Astrocyte (in vitro differentiated cells and primary cell): ENCODE measurements at regions not wholly inside any gene's neighbourhood (a gene's known extent, or its start where the extent isn't known, plus 50 kb on each side); places are given as distances from the start of the nearest gene placed in this dataset.

ENCODE experiments used
- DNase-seq: peaks from one replicate; pipeline ENCODE4 v3.0.0-alpha.2; 2010; ENCODE audit warnings: low read depth
- FAIRE-seq: peaks from 2 replicates; lab custom pipeline; 2011; peaks lifted over from hg19 to GRCh38; lab: Jason Lieb, UNC
- H2AFZ ChIP-seq: 2 replicates; pipeline ENCODE4 v1.6.0; 2012; ENCODE audit warnings: low read depth, low read length, inconsistent platforms
- H3K27ac ChIP-seq: 2 replicates; pipeline ENCODE4 v1.5.1; 2011; ENCODE audit warnings: low read depth, low read length, inconsistent platforms
- H3K27me3 ChIP-seq: 2 replicates; pipeline ENCODE4 v1.6.0; 2011; ENCODE audit warnings: low read length, inconsistent platforms; ENCODE audit not compliant: insufficient read depth
- H3K36me3 ChIP-seq: 2 replicates; pipeline ENCODE4 v1.5.1; 2011; ENCODE audit warnings: low read length, inconsistent platforms; ENCODE audit not compliant: insufficient read depth
- H3K4me1 ChIP-seq: 2 replicates; pipeline ENCODE4 v1.5.1; 2011; ENCODE audit warnings: low read length, inconsistent platforms; ENCODE audit not compliant: insufficient read depth
- H3K4me2 ChIP-seq: 2 replicates; pipeline ENCODE4 v1.6.0; 2012; ENCODE audit warnings: low read length, inconsistent platforms
- H3K4me3 ChIP-seq: 2 replicates; pipeline ENCODE4 v1.5.1; 2011; ENCODE audit warnings: low read depth, mild to moderate bottlenecking, low read length, inconsistent platforms; ENCODE audit not compliant: insufficient read depth
- H3K79me2 ChIP-seq: 2 replicates; pipeline ENCODE4 v1.6.0; 2012; ENCODE audit warnings: mild to moderate bottlenecking, low read length, inconsistent platforms; ENCODE audit not compliant: insufficient read depth
- H3K9ac ChIP-seq: 2 replicates; pipeline ENCODE4 v1.6.0; 2012; ENCODE audit warnings: mild to moderate bottlenecking, low read length, inconsistent platforms
- H3K9me3 ChIP-seq: 2 replicates; pipeline ENCODE4 v1.5.1; 2012; ENCODE audit warnings: low read depth, mild to moderate bottlenecking, low read length, inconsistent platforms; ENCODE audit not compliant: insufficient read depth
- H4K20me1 ChIP-seq: 2 replicates; pipeline ENCODE4 v1.6.0; 2012; ENCODE audit warnings: low read length, inconsistent platforms; ENCODE audit not compliant: insufficient read depth
- H3K27ac Mint-ChIP-seq: one replicate; pipeline ENCODE4 v1.8.0; 2021; ENCODE audit warnings: mild to moderate bottlenecking, mixed read lengths; ENCODE audit not compliant: unreplicated experiment
- H3K27me3 Mint-ChIP-seq: one replicate; pipeline ENCODE4 v1.8.0; 2021; ENCODE audit warnings: low read depth, mixed read lengths; ENCODE audit not compliant: unreplicated experiment
- H3K36me3 Mint-ChIP-seq: one replicate; pipeline ENCODE4 v1.8.0; 2021; ENCODE audit warnings: low read depth, mixed read lengths; ENCODE audit not compliant: unreplicated experiment
- H3K4me1 Mint-ChIP-seq: one replicate; pipeline ENCODE4 v1.8.0; 2021; ENCODE audit warnings: low read depth, mixed read lengths; ENCODE audit not compliant: unreplicated experiment
- H3K4me3 Mint-ChIP-seq: one replicate; pipeline ENCODE4 v1.8.0; 2021; ENCODE audit warnings: mild to moderate bottlenecking, moderate library complexity, mixed read lengths; ENCODE audit not compliant: unreplicated experiment
- H3K9me3 Mint-ChIP-seq: one replicate; pipeline ENCODE4 v1.8.0; 2021; ENCODE audit warnings: mild to moderate bottlenecking, mixed read lengths; ENCODE audit not compliant: unreplicated experiment
- CTCF ChIP-seq: IDR thresholded peaks from 2 replicates; pipeline ENCODE4 v1.5.1; 2011; ENCODE audit warnings: low read depth, mild to moderate bottlenecking, inconsistent platforms, low read length, moderate library complexity; ENCODE audit not compliant: insufficient read depth
- EZH2 ChIP-seq: IDR thresholded peaks from 2 replicates; pipeline ENCODE4 v1.6.1; 2012; ENCODE audit warnings: mild to moderate bottlenecking, low read length, inconsistent platforms; ENCODE audit not compliant: insufficient read depth

- DNase-seq (no peak), FAIRE-seq (no peak)
- no peaks in the 10 kb centered on the region for H3K36me3 ChIP-seq
- no peaks in the 10 kb centered on the region for H4K20me1 ChIP-seq
- peaks cover 3% of the 10 kb centered on the region for H3K9me3 ChIP-seq
- H3K4me1 ChIP-seq, result no peaks in the 10 kb centered on the region
- Mint-ChIP-seq H3K4me3 (no peak overlapping the region), H3K9me3 (peaks cover 5% of the 10 kb centered on the region), H3K4me1 (no peaks in the 10 kb centered on the region), H3K36me3 (no peaks in the 10 kb centered on the region), H3K27me3 (peaks cover 3% of the 10 kb centered on the region), H3K27ac (no peak overlapping the region)
- no peaks in the 10 kb centered on the region for H3K79me2 ChIP-seq
- no peaks in the 10 kb centered on the region for H3K27me3 ChIP-seq
- no peak overlapping the region for H2AFZ ChIP-seq
- H3K27ac ChIP-seq, result no peak overlapping the region
- H3K4me3 ChIP-seq, result no peak overlapping the region
- TF ChIP-seq EZH2 (no peak), CTCF (no peak)
- H3K9ac ChIP-seq, result no peak overlapping the region
- H3K4me2 ChIP-seq, result no peak overlapping the region
These were observed 422.6 kb downstream of the MAN2A1 start for GRCh38 chr5:110112348-110112747.

GRCh38 chr5:110115503-110115902 lies 425.8 kb downstream of the MAN2A1 start:
- no peak for FAIRE-seq
- H3K4me2 ChIP-seq, result no peak overlapping the region
- H3K4me3 ChIP-seq, result no peak overlapping the region
- H3K27me3 ChIP-seq, result no peaks in the 10 kb centered on the region
- no peaks in the 10 kb centered on the region for H3K79me2 ChIP-seq
- Mint-ChIP-seq H3K4me3 (no peak overlapping the region), H3K27me3 (no peaks in the 10 kb centered on the region), H3K4me1 (no peaks in the 10 kb centered on the region), H3K9me3 (peaks cover 14% of the 10 kb centered on the region), H3K36me3 (no peaks in the 10 kb centered on the region), H3K27ac (no peak overlapping the region)
- no peak for DNase-seq
- H3K4me1 ChIP-seq, result no peaks in the 10 kb centered on the region
- H3K36me3 ChIP-seq, result no peaks in the 10 kb centered on the region
- no peak overlapping the region for H3K27ac ChIP-seq
- H3K9ac ChIP-seq, result no peak overlapping the region
- no peak overlapping the region for H2AFZ ChIP-seq
- H4K20me1 ChIP-seq, result no peaks in the 10 kb centered on the region
- TF ChIP-seq EZH2 (no peak), CTCF (no peak)
- peaks cover 3% of the 10 kb centered on the region for H3K9me3 ChIP-seq

GRCh38 chr5:110116539-110116938 lies 426.8 kb downstream of the MAN2A1 start:
- Histone ChIP-seq H3K79me2 (no peaks in the 10 kb centered on the region), H3K27me3 (no peaks in the 10 kb centered on the region), H3K36me3 (no peaks in the 10 kb centered on the region), H3K9ac (no peak overlapping the region), H3K4me1 (no peaks in the 10 kb centered on the region), H3K4me2 (no peak overlapping the region), H4K20me1 (no peaks in the 10 kb centered on the region), H2AFZ (no peak overlapping the region), H3K9me3 (peaks cover 3% of the 10 kb centered on the region), H3K27ac (no peak overlapping the region), H3K4me3 (no peak overlapping the region)
- DNase-seq, result no peak
- no peak for FAIRE-seq
- TF ChIP-seq CTCF (no peak), EZH2 (no peak)
- Mint-ChIP-seq H3K4me1 (no peaks in the 10 kb centered on the region), H3K27ac (no peak overlapping the region), H3K4me3 (no peak overlapping the region), H3K9me3 (peaks cover 14% of the 10 kb centered on the region), H3K27me3 (no peaks in the 10 kb centered on the region), H3K36me3 (no peaks in the 10 kb centered on the region)
